SK-N-MC (cell line): ENCODE measurements at regions not wholly inside any gene's neighbourhood (a gene's known extent, or its start where the extent isn't known, plus 50 kb on each side); places are given as distances from the start of the nearest gene placed in this dataset.

ENCODE experiments used
- DNase-seq: peaks from one replicate; pipeline ENCODE4 v3.0.0-alpha.2; 2011; ENCODE audit warnings: low read depth, low spot score
- H3K27ac ChIP-seq: fragments of 200-600 bp; sonication (generic); 2 replicates; pipeline ENCODE4 v1.5.1; 2016; ENCODE audit warnings: mixed run types
- H3K36me3 ChIP-seq: fragments of 200-600 bp; sonication (generic); 2 replicates; pipeline ENCODE4 v1.6.1; 2017; ENCODE audit warnings: antibody characterized with exemption, low read length, mixed read lengths; ENCODE audit not compliant: insufficient read depth
- H3K4me3 ChIP-seq: fragments of 200-600 bp; sonication (generic); 2 replicates; pipeline ENCODE4 v1.5.1; 2016
- H3K9ac ChIP-seq: fragments of 200-600 bp; sonication (generic); 2 replicates; pipeline ENCODE4 v1.8.0; 2017; ENCODE audit warnings: mixed run types, mixed read lengths; ENCODE audit not compliant: insufficient read length
- H3K9me3 ChIP-seq: fragments of 200-600 bp; sonication (generic); 2 replicates; pipeline ENCODE4 v1.6.1; 2017; ENCODE audit warnings: low read depth, mild to moderate bottlenecking, antibody characterized with exemption, low read length, moderate library complexity, mixed read lengths
- EZH2 ChIP-seq: fragments of 200-600 bp; sonication (generic); IDR thresholded peaks from one replicate; pipeline ENCODE4 v1.6.1; 2017; ENCODE audit warnings: antibody characterized with exemption
- FOXP2 ChIP-seq: optimal IDR thresholded peaks from 2 replicates; pipeline ENCODE3; 2011; ENCODE audit warnings: mild to moderate bottlenecking, moderate library complexity; ENCODE audit not compliant: insufficient read depth; ENCODE audit errors: extremely low read length, control extremely low read depth
- POLR2AphosphoS5 ChIP-seq: IDR thresholded peaks from 2 replicates; pipeline ENCODE4 v1.6.1; 2012; ENCODE audit warnings: mild to moderate bottlenecking, low read depth, low read length, borderline replicate concordance

GRCh38 chr4:103915224-103915869, 195.6 kb upstream of the TACR3 start:
- Histone ChIP-seq H3K36me3 (no peaks in the 10 kb centered on the region), H3K4me3 (no peak overlapping the region), H3K9ac (no peak overlapping the region), H3K9me3 (no peaks in the 10 kb centered on the region), H3K27ac (no peak overlapping the region)
- DNase-seq = peak; percentile 18
- no peak for TF ChIP-seq EZH2
- no peak for TF ChIP-seq FOXP2
- TF ChIP-seq POLR2AphosphoS5 = no peak

GRCh38 chr4:103907414-103907813, 187.6 kb upstream of the TACR3 start:
- Histone ChIP-seq H3K4me3 (no peak overlapping the region), H3K27ac (no peak overlapping the region), H3K9me3 (no peaks in the 10 kb centered on the region), H3K36me3 (no peaks in the 10 kb centered on the region), H3K9ac (no peak overlapping the region)
- DNase-seq = no peak
- TF ChIP-seq EZH2 (no peak), POLR2AphosphoS5 (no peak), FOXP2 (no peak)

GRCh38 chr4:103904123-103904522, 184.3 kb upstream of the TACR3 start:
- TF ChIP-seq EZH2 (no peak), FOXP2 (no peak), POLR2AphosphoS5 (no peak)
- no peaks in the 10 kb centered on the region for H3K36me3 ChIP-seq
- H3K4me3 ChIP-seq = no peak overlapping the region
- no peak overlapping the region for H3K9ac ChIP-seq
- H3K27ac ChIP-seq = no peak overlapping the region
- no peaks in the 10 kb centered on the region for H3K9me3 ChIP-seq
- DNase-seq = no peak

GRCh38 chr4:103902730-103903129, 182.9 kb upstream of the TACR3 start:
- no peak overlapping the region for H3K9ac ChIP-seq
- no peak for TF ChIP-seq FOXP2
- no peak for TF ChIP-seq POLR2AphosphoS5
- TF ChIP-seq EZH2 = no peak
- H3K4me3 ChIP-seq = no peak overlapping the region

GRCh38 chr4:103895876-103896465, 176.2 kb upstream of the TACR3 start:
- no peak overlapping the region for H3K27ac ChIP-seq
- no peak for TF ChIP-seq EZH2
- TF ChIP-seq FOXP2 = no peak
- TF ChIP-seq POLR2AphosphoS5 = no peak
- H3K9ac ChIP-seq = no peak overlapping the region
- no peaks in the 10 kb centered on the region for H3K9me3 ChIP-seq
- no peaks in the 10 kb centered on the region for H3K36me3 ChIP-seq
- no peak overlapping the region for H3K4me3 ChIP-seq
- no peak for DNase-seq

More at GRCh38 chr4:103902730-103903129, 182.9 kb upstream of the TACR3 start:
- Histone ChIP-seq H3K27ac (no peak overlapping the region), H3K9me3 (no peaks in the 10 kb centered on the region), H3K36me3 (no peaks in the 10 kb centered on the region)
- DNase-seq = no peak

GRCh38 chr4:103892586-103892985, 172.8 kb upstream of the TACR3 start:
- no peak for DNase-seq
- TF ChIP-seq FOXP2 (no peak), EZH2 (no peak), POLR2AphosphoS5 (no peak)
- Histone ChIP-seq H3K9ac (no peak overlapping the region), H3K9me3 (no peaks in the 10 kb centered on the region), H3K27ac (no peak overlapping the region), H3K4me3 (no peak overlapping the region), H3K36me3 (no peaks in the 10 kb centered on the region)

GRCh38 chr4:103887191-103887590, 167.4 kb upstream of the TACR3 start:
- TF ChIP-seq EZH2 = no peak
- no peak for TF ChIP-seq POLR2AphosphoS5
- no peak for TF ChIP-seq FOXP2
- Histone ChIP-seq H3K36me3 (no peaks in the 10 kb centered on the region), H3K27ac (no peak overlapping the region), H3K9me3 (no peaks in the 10 kb centered on the region), H3K4me3 (no peak overlapping the region), H3K9ac (no peak overlapping the region)
- DNase-seq = no peak

- Histone ChIP-seq H3K27ac (no peak overlapping the region), H3K9ac (no peak overlapping the region), H3K36me3 (no peaks in the 10 kb centered on the region), H3K4me3 (no peak overlapping the region), H3K9me3 (no peaks in the 10 kb centered on the region)
- no peak for DNase-seq
- no peak for TF ChIP-seq EZH2
- no peak for TF ChIP-seq FOXP2
- no peak for TF ChIP-seq POLR2AphosphoS5
These were observed 165.4 kb upstream of the TACR3 start for GRCh38 chr4:103885152-103885551.

GRCh38 chr4:103867311-103867710, 147.5 kb upstream of the TACR3 start:
- no peak for TF ChIP-seq EZH2
- no peak for TF ChIP-seq FOXP2
- TF ChIP-seq POLR2AphosphoS5 = no peak
- H3K9ac ChIP-seq = no peak overlapping the region
- H3K27ac ChIP-seq = no peak overlapping the region
- H3K9me3 ChIP-seq = no peaks in the 10 kb centered on the region
- DNase-seq = no peak
- H3K36me3 ChIP-seq = no peaks in the 10 kb centered on the region
- H3K4me3 ChIP-seq = no peak overlapping the region
